ENCODE measurements at regions not wholly inside any gene's neighbourhood (a gene's known extent, or its start where the extent isn't known, plus 50 kb on each side); places are given as distances from the start of the nearest gene placed in this dataset.

DNA sequence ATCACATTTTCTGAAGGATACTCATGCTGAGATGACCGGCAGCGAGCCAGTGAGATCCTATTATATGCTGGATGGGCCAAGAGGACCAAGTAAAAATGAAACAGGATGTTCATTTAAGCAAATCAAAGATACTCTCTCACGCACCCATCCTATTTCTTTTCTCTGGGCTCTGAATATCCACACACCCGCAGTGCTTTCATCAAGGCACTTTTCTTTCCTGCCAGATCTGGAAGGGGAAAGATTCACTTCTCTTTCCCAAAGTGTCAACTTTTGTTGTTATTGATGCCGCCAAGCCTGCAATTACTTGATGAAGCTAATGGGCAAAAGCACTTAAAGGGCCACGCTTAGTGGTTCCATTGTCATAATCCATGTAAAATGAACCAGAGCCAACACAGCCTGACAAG is 191.9 kb upstream of the CHAC2 start:
- no peak overlapping the region for H3K27ac ChIP-seq (ENCODE audit: low read depth in 1 of 2, low read length in 1 of 2)
- H3K36me3 ChIP-seq (ENCODE audit: control insufficient read depth in 2 of 2, insufficient read depth in 2 of 2, low read length in 1 of 2) = no peaks in the 10 kb centered on the region
- H3K4me1 ChIP-seq (ENCODE audit: control insufficient read depth in 2 of 2, insufficient read depth in 2 of 2, low read length in 2 of 2) = no peaks in the 10 kb centered on the region
- H3K27me3 ChIP-seq (ENCODE audit: control insufficient read depth in 2 of 2, insufficient read depth in 1 of 2, low read length in 1 of 2) = no peaks in the 10 kb centered on the region
- DNase-seq (ENCODE audit: low read depth in 6 of 9, low spot score in 9 of 9) = no peak
- H3K4me3 ChIP-seq (ENCODE audit: low read length in 2 of 2) = no peak overlapping the region
- H3K9me3 ChIP-seq (ENCODE audit: control insufficient read depth in 2 of 2, insufficient read depth in 1 of 2, low read length in 1 of 2) = no peaks in the 10 kb centered on the region
- 92% methylated on average over 6 of the region's 6 CpGs for WGBS

DNA sequence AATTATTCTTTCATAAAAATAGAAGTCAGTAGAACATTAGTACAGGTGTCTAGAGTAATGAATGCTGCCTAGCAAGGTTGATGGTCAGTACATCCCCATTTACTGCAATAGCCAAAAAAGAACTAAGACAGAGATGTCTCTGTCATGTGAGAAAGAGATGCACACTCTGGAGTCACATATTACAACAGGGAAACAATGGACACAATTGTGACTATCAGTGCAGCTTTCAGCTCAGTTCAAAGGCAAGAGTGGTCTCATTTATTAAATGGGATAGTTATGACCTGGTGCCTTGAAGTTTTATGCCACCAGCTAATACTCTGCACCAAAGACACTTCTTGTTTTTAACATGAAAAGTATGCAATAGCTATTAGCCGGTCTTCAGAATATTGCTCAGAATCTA is 194.9 kb upstream of the CHAC2 start:
- H3K27ac ChIP-seq (ENCODE audit: low read depth in 1 of 2, low read length in 1 of 2) = no peak overlapping the region
- H3K4me1 ChIP-seq (ENCODE audit: control insufficient read depth in 2 of 2, insufficient read depth in 2 of 2, low read length in 2 of 2) = no peaks in the 10 kb centered on the region
- H3K36me3 ChIP-seq (ENCODE audit: control insufficient read depth in 2 of 2, insufficient read depth in 2 of 2, low read length in 1 of 2) = no peaks in the 10 kb centered on the region
- DNase-seq (ENCODE audit: low read depth in 6 of 9, low spot score in 9 of 9) = no peak
- no peak overlapping the region for H3K4me3 ChIP-seq (ENCODE audit: low read length in 2 of 2)
- no peaks in the 10 kb centered on the region for H3K27me3 ChIP-seq (ENCODE audit: control insufficient read depth in 2 of 2, insufficient read depth in 1 of 2, low read length in 1 of 2)
- H3K9me3 ChIP-seq (ENCODE audit: control insufficient read depth in 2 of 2, insufficient read depth in 1 of 2, low read length in 1 of 2) = no peaks in the 10 kb centered on the region
- 95% methylated on average over 1 of the region's 1 CpG for WGBS

DNA sequence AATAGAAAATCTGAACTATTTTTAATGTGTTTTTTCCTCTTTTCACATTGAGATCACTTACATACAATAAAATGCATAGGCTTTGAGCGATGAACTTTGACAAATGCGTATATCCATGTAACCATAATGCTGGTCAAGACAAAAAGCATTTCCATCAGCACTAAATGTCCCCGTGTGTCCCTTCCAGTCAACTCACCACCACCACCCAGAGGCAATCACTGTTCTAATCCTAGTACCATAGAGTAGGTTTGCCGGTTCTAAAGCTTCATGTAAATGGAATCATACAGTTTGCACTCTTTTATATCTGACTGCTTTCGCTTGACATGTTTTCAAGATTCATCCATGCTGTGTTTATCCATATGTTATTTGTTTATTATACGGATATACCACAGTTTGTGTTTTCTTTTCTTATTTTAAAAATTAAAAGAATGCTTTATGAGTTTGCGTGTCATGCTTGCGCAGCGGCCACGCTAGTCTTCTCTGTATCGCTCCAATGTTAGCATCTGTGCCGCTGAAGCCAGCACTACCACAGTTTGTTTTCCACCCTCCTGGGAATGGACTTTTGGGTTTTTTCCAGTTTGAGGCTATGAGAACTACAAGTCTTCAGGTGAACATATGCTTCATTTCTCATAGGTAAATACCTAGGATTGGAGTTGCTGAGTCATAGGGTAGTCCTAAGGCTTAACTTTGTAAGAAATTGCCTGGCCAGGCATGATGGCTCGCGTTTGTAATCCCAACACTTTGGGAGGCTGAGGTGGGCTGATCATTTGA is 197.5 kb upstream of the CHAC2 start:
- no peaks in the 10 kb centered on the region for H3K36me3 ChIP-seq (ENCODE audit: control insufficient read depth in 2 of 2, insufficient read depth in 2 of 2, low read length in 1 of 2)
- H3K4me3 ChIP-seq (ENCODE audit: low read length in 2 of 2) = no peak overlapping the region
- no peak overlapping the region for H3K27ac ChIP-seq (ENCODE audit: low read depth in 1 of 2, low read length in 1 of 2)
- DNase-seq (ENCODE audit: low read depth in 6 of 9, low spot score in 9 of 9) = no peak
- H3K27me3 ChIP-seq (ENCODE audit: control insufficient read depth in 2 of 2, insufficient read depth in 1 of 2, low read length in 1 of 2) = no peaks in the 10 kb centered on the region
- no peaks in the 10 kb centered on the region for H3K4me1 ChIP-seq (ENCODE audit: control insufficient read depth in 2 of 2, insufficient read depth in 2 of 2, low read length in 2 of 2)
- WGBS = 95% methylated on average over 14 of the region's 14 CpGs
- H3K9me3 ChIP-seq (ENCODE audit: control insufficient read depth in 2 of 2, insufficient read depth in 1 of 2, low read length in 1 of 2) = no peaks in the 10 kb centered on the region

DNA sequence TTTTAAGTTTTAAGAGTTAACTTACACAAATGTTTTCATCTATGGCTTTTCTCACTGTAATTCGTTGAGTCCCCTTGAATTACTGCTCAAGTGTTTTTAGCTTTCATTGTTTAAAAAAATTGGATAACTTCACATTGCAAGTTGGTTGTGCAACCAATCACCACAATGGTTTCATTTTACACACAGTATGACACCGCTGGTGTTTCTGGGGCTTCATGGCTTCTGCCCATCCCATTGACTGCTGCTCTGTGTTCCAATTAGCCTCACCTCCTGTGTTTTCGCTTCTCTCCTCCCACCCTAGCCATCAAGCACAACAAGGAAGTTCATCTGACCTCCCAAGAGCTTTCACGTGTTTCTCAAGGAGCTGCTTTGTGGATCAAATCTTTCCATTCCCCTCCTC is 199.1 kb upstream of the CHAC2 start:
- no peak overlapping the region for H3K4me3 ChIP-seq (ENCODE audit: low read length in 2 of 2)
- H3K4me1 ChIP-seq (ENCODE audit: control insufficient read depth in 2 of 2, insufficient read depth in 2 of 2, low read length in 2 of 2) = no peaks in the 10 kb centered on the region
- H3K9me3 ChIP-seq (ENCODE audit: control insufficient read depth in 2 of 2, insufficient read depth in 1 of 2, low read length in 1 of 2) = no peaks in the 10 kb centered on the region
- WGBS = 79% methylated on average over 4 of the region's 4 CpGs
- no peak overlapping the region for H3K27ac ChIP-seq (ENCODE audit: low read depth in 1 of 2, low read length in 1 of 2)
- H3K27me3 ChIP-seq (ENCODE audit: control insufficient read depth in 2 of 2, insufficient read depth in 1 of 2, low read length in 1 of 2) = no peaks in the 10 kb centered on the region
- H3K36me3 ChIP-seq (ENCODE audit: control insufficient read depth in 2 of 2, insufficient read depth in 2 of 2, low read length in 1 of 2) = no peaks in the 10 kb centered on the region
- DNase-seq (ENCODE audit: low read depth in 6 of 9, low spot score in 9 of 9) = no peak

DNA sequence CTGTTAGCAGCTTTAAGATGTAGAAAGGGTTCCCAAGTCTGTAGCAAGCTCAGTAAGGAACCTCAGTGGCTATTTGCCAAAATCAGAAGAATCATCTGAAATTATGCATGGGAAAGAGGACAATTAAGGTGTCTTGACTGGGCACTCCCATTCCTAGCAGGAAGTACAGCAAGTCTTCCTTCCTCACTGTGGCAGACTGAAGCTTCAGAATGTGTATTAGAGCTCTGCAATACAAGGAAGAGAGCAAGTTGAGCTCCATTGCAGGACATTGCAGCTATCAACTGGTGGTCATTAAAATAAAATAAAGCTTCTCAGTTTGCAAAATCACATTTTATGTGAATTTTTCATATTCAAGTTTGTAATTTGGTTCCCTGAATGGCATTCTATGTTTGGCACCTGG is 200.5 kb upstream of the CHAC2 start:
- Histone ChIP-seq H3K27me3 (ENCODE audit: control insufficient read depth in 2 of 2, insufficient read depth in 1 of 2, low read length in 1 of 2) (no peaks in the 10 kb centered on the region), H3K27ac (ENCODE audit: low read depth in 1 of 2, low read length in 1 of 2) (no peak overlapping the region), H3K4me3 (ENCODE audit: low read length in 2 of 2) (no peak overlapping the region), H3K4me1 (ENCODE audit: control insufficient read depth in 2 of 2, insufficient read depth in 2 of 2, low read length in 2 of 2) (no peaks in the 10 kb centered on the region), H3K36me3 (ENCODE audit: control insufficient read depth in 2 of 2, insufficient read depth in 2 of 2, low read length in 1 of 2) (no peaks in the 10 kb centered on the region), H3K9me3 (ENCODE audit: control insufficient read depth in 2 of 2, insufficient read depth in 1 of 2, low read length in 1 of 2) (no peaks in the 10 kb centered on the region)
- DNase-seq (ENCODE audit: low read depth in 6 of 9, low spot score in 9 of 9) = no peak

DNA sequence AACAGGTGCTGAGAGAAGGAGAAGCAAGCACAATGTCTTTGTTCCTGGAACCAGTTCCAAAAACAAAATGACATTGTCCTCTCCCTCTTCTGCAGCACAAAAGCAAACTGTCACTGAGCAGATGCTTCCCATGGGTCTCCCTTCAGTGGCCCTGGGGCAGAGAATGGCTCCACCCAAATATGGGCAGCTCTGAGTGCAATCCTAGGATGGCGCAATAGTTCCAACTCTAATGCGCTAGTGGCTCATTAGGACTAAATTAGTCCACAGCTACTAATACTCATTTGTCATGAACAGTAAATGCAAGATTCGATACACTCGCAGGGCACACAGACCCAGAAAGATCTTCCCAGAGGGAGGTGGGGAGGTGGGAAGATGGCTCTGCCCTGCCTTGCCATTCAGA is 205.2 kb upstream of the CHAC2 start:
- Histone ChIP-seq H3K4me1 (ENCODE audit: control insufficient read depth in 2 of 2, insufficient read depth in 2 of 2, low read length in 2 of 2) (no peaks in the 10 kb centered on the region), H3K4me3 (ENCODE audit: low read length in 2 of 2) (no peak overlapping the region), H3K27me3 (ENCODE audit: control insufficient read depth in 2 of 2, insufficient read depth in 1 of 2, low read length in 1 of 2) (no peaks in the 10 kb centered on the region), H3K27ac (ENCODE audit: low read depth in 1 of 2, low read length in 1 of 2) (no peak overlapping the region), H3K36me3 (ENCODE audit: control insufficient read depth in 2 of 2, insufficient read depth in 2 of 2, low read length in 1 of 2) (no peaks in the 10 kb centered on the region), H3K9me3 (ENCODE audit: control insufficient read depth in 2 of 2, insufficient read depth in 1 of 2, low read length in 1 of 2) (no peaks in the 10 kb centered on the region)
- 97% methylated on average over 4 of the region's 4 CpGs for WGBS
- no peak for DNase-seq (ENCODE audit: low read depth in 6 of 9, low spot score in 9 of 9)

DNA sequence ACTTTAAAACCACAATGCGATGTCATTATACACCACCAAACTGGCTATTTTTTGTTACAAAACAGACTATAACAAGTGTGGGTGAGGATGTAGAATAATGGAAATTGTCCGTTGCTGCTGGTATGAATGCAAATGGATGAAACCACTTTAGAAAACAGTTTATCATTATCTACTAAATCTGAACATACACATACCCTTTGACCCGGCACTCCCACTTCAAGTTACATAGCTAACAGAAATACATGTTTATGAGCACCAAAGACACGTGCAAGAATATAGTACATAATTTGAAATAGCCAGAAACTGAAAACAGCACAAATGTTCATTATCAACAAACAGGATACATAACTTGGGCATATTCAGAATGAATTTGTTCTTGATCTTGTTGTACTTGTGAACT is 206.4 kb upstream of the CHAC2 start:
- no peaks in the 10 kb centered on the region for H3K9me3 ChIP-seq (ENCODE audit: control insufficient read depth in 2 of 2, insufficient read depth in 1 of 2, low read length in 1 of 2)
- 96% methylated on average over 4 of the region's 4 CpGs for WGBS
- H3K27me3 ChIP-seq (ENCODE audit: control insufficient read depth in 2 of 2, insufficient read depth in 1 of 2, low read length in 1 of 2) = no peaks in the 10 kb centered on the region
- DNase-seq (ENCODE audit: low read depth in 6 of 9, low spot score in 9 of 9) = no peak
- no peak overlapping the region for H3K27ac ChIP-seq (ENCODE audit: low read depth in 1 of 2, low read length in 1 of 2)
- no peak overlapping the region for H3K4me3 ChIP-seq (ENCODE audit: low read length in 2 of 2)
- H3K36me3 ChIP-seq (ENCODE audit: control insufficient read depth in 2 of 2, insufficient read depth in 2 of 2, low read length in 1 of 2) = no peaks in the 10 kb centered on the region
- H3K4me1 ChIP-seq (ENCODE audit: control insufficient read depth in 2 of 2, insufficient read depth in 2 of 2, low read length in 2 of 2) = no peaks in the 10 kb centered on the region

DNA sequence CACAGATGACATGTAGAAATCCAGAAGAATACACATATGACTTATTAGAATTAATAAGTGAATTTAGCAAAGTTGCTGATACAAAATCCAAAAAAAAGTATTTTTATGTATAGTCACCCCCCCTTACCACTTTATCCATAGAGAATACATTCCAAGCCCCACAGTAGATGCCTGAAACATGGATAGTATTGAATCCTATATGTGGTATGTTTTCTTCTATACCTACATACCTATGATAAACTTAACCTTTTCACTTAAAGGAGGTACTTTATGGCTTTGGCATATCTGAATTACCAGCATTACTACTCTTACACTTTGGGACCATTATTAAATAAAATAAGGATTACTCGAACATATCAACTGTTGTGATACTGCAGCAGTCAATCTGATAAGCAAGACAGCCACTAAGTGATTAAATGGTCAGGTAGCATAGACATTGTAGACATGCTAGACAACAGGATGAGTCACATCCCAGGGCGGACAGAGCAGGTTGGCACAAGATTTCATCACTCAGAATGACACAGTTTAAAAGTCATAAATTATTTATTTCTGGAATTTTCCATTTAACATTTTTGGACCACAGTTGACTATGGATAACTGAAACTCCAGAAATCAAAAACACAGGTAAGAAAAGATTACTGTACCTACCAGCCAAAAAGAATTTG is 208.2 kb upstream of the CHAC2 start:
- H3K4me1 ChIP-seq (ENCODE audit: control insufficient read depth in 2 of 2, insufficient read depth in 2 of 2, low read length in 2 of 2) = no peaks in the 10 kb centered on the region
- DNase-seq (ENCODE audit: low read depth in 6 of 9, low spot score in 9 of 9) = no peak
- 91% methylated on average over 2 of the region's 2 CpGs for WGBS
- no peaks in the 10 kb centered on the region for H3K36me3 ChIP-seq (ENCODE audit: control insufficient read depth in 2 of 2, insufficient read depth in 2 of 2, low read length in 1 of 2)
- no peak overlapping the region for H3K4me3 ChIP-seq (ENCODE audit: low read length in 2 of 2)
- H3K9me3 ChIP-seq (ENCODE audit: control insufficient read depth in 2 of 2, insufficient read depth in 1 of 2, low read length in 1 of 2) = peaks cover 1 to 11% of the 10 kb centered on the region in 2 donors
- H3K27ac ChIP-seq (ENCODE audit: low read depth in 1 of 2, low read length in 1 of 2) = no peak overlapping the region
- no peaks in the 10 kb centered on the region for H3K27me3 ChIP-seq (ENCODE audit: control insufficient read depth in 2 of 2, insufficient read depth in 1 of 2, low read length in 1 of 2)

DNA sequence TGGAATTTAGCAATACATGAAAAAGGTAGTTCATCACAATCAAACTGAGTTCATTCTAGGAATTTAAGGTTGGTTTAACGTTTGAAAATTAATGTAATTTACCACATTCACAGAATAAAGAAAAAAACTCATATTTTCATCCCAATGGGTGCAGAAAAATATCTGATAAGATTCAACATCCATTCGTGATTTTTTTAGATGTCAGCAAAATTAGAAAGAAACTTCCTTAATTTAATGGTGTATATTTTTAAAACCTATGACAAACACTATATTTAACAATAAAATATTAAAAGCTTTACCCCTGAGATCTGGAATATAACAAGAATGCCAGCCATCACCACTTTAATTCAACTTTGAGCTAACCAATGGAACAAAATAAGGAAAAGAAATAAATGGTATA is 208.7 kb upstream of the CHAC2 start:
- Histone ChIP-seq H3K4me3 (ENCODE audit: low read length in 2 of 2) (no peak overlapping the region), H3K36me3 (ENCODE audit: control insufficient read depth in 2 of 2, insufficient read depth in 2 of 2, low read length in 1 of 2) (no peaks in the 10 kb centered on the region), H3K27me3 (ENCODE audit: control insufficient read depth in 2 of 2, insufficient read depth in 1 of 2, low read length in 1 of 2) (no peaks in the 10 kb centered on the region), H3K4me1 (ENCODE audit: control insufficient read depth in 2 of 2, insufficient read depth in 2 of 2, low read length in 2 of 2) (no peaks in the 10 kb centered on the region), H3K27ac (ENCODE audit: low read depth in 1 of 2, low read length in 1 of 2) (no peak overlapping the region), H3K9me3 (ENCODE audit: control insufficient read depth in 2 of 2, insufficient read depth in 1 of 2, low read length in 1 of 2) (peaks cover 1 to 16% of the 10 kb centered on the region in 2 donors)
- WGBS = 85% methylated on average over 2 of the region's 2 CpGs
- DNase-seq (ENCODE audit: low read depth in 6 of 9, low spot score in 9 of 9) = no peak
